Adrenal gland (tissue), 9 donors: ENCODE measurements at regions not wholly inside any gene's neighbourhood (a gene's known extent, or its start where the extent isn't known, plus 50 kb on each side); places are given as distances from the start of the nearest gene placed in this dataset.

ENCODE experiments used
- DNase-seq, 7 donors: peaks; one replicate each; pipeline ENCODE4 v3.0.0-alpha.2; 2019 to 2020
- H3K27ac ChIP-seq, 5 donors: fragments of 200-600 bp; sonication (generic) in 4 of 5; 1 replicate in 3 of 5; 2 replicates in 2 of 5; pipeline versions ENCODE4 v1.5.1 to v1.8.0; 2016 to 2020; ENCODE audit warnings: mild to moderate bottlenecking in 1 of 5
- H3K27me3 ChIP-seq: fragments of 200-600 bp; 2 replicates; pipeline ENCODE4 v1.8.0; 2021
- H3K36me3 ChIP-seq, 2 donors: fragments of 200-600 bp; replicated peaks in 1 of 2; 1 replicate in 1 of 2; 2 replicates in 1 of 2; pipeline versions ENCODE4 v1.5.1 to v1.8.0; 2018 to 2022
- H3K4me1 ChIP-seq, 2 donors: fragments of 200-600 bp; replicated peaks in 1 of 2; 1 replicate in 1 of 2; 2 replicates in 1 of 2; pipeline versions ENCODE4 v1.5.1 to v1.8.0; 2018 to 2021
- H3K4me3 ChIP-seq, 4 donors: fragments of 200-600 bp; sonication (generic) in 3 of 4; one replicate each; pipeline ENCODE4 v1.5.1; 2016 to 2018
- H3K9me3 ChIP-seq, 3 donors: fragments of 200-600 bp; sonication (generic) in 1 of 3; replicated peaks in 1 of 3; 1 replicate in 2 of 3; 2 replicates in 1 of 3; pipeline versions ENCODE4 v1.5.1 to v1.8.0; 2016 to 2021
- POLR2A ChIP-seq, 2 donors: fragments of 450-650 bp; IDR thresholded peaks; one replicate each; pipeline ENCODE4 v1.6.1; 2017; ENCODE audit warnings: antibody characterized with exemption in 2 of 2, mild to moderate bottlenecking in 2 of 2, moderate library complexity in 1 of 2
- WGBS, 4 donors: extraction: QIAGEN DNeasy Blood & Tissue Kit in 2 of 4; methylation state at CpG; one replicate each; pipeline versions ENCODE4 v1.1.5 to v1.1.7; 2013 to 2017; 5-methylcytosine and 5-hydroxymethylcytosine counted together
- intact Hi-C, 2 donors: fragments of 100-400 bp; cut with DNase I; formaldehyde crosslinking; loops; one replicate each; pipeline versions ENCODE4 v1.14.1 to v1.15.0; 2022 to 2023
- TF ChIP-seq, protein P1 (sequence below), 6 experiments: fragments of 450-650 bp in 4 of 6; fragments of 200-600 bp in 2 of 6; sonication (generic) in 1 of 6; IDR thresholded peaks; 1 replicate in 5 of 6; 2 replicates in 1 of 6; pipeline versions ENCODE4 v1.5.1 to v1.8.0; 2016 to 2021; ENCODE audit warnings: antibody characterized with exemption in 6 of 6, mild to moderate bottlenecking in 2 of 6, moderate library complexity in 1 of 6
- donor health status: healthy with polysubstance abuse.
- donor health status: Bipolar disorder and iron deficiency.
- donor health status: DM: yes; HTN: yes; CAD: no.
- donor health status: DM: no; HTN: no; CAD: no.
- donor health status: DM: no; HTN: no; CAD: no.

DNA sequence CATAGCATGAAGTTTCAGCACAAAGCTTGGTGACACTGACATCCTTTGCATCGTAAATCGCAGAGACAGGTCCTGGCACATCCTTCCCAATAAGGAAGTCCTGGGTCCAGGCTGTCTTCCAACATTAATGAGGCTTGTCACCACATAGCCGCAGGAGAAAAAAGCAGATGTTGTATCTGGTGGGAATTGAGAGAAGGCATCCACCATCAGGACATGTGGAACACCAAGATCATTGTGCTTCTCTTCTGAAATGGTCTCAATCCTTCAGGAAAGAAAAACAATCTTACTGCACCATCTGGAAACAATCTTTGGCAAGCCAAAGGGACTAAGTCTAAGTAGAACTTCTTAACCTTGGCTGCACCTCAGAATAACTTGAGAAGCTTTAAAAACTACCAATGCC lies 119.0 kb upstream of the ARHGAP28 start:
- DNase-seq = no peak
- no peaks in the 10 kb centered on the region for H3K9me3 ChIP-seq
- 43 to 64% (median 60%) methylated on average over 3 of the region's 3 CpGs for WGBS, 4 donors
- H3K27ac ChIP-seq = no peak overlapping the region
- TF ChIP-seq POLR2A (IDR thresholded peaks at IDR 0.05) = no peak
- TF ChIP-seq, protein P1, sequence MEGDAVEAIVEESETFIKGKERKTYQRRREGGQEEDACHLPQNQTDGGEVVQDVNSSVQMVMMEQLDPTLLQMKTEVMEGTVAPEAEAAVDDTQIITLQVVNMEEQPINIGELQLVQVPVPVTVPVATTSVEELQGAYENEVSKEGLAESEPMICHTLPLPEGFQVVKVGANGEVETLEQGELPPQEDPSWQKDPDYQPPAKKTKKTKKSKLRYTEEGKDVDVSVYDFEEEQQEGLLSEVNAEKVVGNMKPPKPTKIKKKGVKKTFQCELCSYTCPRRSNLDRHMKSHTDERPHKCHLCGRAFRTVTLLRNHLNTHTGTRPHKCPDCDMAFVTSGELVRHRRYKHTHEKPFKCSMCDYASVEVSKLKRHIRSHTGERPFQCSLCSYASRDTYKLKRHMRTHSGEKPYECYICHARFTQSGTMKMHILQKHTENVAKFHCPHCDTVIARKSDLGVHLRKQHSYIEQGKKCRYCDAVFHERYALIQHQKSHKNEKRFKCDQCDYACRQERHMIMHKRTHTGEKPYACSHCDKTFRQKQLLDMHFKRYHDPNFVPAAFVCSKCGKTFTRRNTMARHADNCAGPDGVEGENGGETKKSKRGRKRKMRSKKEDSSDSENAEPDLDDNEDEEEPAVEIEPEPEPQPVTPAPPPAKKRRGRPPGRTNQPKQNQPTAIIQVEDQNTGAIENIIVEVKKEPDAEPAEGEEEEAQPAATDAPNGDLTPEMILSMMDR (IDR thresholded peaks at IDR 0.05) = no peak
- no peak overlapping the region for H3K4me3 ChIP-seq
- H3K36me3 ChIP-seq = no peaks in the 10 kb centered on the region
- intact Hi-C loops = no loop called here
- no peaks in the 10 kb centered on the region for H3K27me3 ChIP-seq
- peaks cover 0 to 5% of the 10 kb centered on the region in 2 donors for H3K4me1 ChIP-seq

DNA sequence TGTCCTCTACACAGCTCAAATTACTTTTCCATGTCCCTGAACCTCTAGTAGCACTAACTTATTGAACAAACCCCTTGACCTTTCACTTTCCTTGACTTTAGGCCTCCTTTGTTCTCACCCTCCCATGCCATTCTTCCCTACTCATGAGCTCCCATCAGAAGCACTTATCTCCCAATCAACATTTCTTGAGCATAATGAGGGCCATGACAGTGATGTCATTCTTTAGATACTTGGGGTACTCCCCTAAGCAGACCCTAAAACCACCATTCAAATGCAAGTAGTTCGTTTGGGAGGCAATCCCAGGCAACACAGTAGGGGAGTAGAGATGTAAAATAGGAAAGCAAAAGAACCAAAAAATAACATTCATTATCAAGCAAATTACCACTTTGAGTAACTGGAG lies 115.9 kb upstream of the ARHGAP28 start:
- intact Hi-C loops = no loop called here
- Histone ChIP-seq H3K36me3 (no peaks in the 10 kb centered on the region), H3K9me3 (no peaks in the 10 kb centered on the region), H3K4me3 (no peak overlapping the region), H3K27me3 (no peaks in the 10 kb centered on the region), H3K27ac (no peak overlapping the region), H3K4me1 (peaks cover 0 to 5% of the 10 kb centered on the region in 2 donors)
- TF ChIP-seq, protein P1 (IDR thresholded peaks at IDR 0.05) = no peak
- TF ChIP-seq POLR2A (IDR thresholded peaks at IDR 0.05) = no peak
- WGBS, 4 donors = 27 to 69% (median 44%) methylated on average over 1 of the region's 1 CpG
- no peak for DNase-seq

DNA sequence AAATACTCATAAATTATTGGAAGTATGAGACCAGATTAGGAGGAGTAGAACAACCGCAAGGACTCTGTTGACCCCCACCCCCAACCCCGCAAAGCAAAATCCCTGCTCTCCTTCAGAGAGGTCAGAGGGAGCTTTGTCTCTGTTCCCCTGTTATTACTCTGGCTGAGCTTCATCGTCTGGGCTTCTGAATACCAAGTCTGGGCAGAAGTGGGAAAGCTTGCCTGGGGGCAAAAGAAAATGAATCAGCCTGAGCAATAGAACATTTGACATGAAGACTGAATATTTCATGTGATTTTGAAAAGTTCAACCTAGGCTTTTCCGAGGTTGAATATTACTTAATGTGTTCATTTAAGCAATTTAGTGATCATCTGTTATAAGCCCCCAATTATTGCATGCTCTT lies 114.6 kb upstream of the ARHGAP28 start:
- Histone ChIP-seq H3K27me3 (no peaks in the 10 kb centered on the region), H3K4me1 (peaks cover 0 to 5% of the 10 kb centered on the region in 2 donors), H3K27ac (no peak overlapping the region), H3K9me3 (no peaks in the 10 kb centered on the region), H3K36me3 (no peaks in the 10 kb centered on the region), H3K4me3 (no peak overlapping the region)
- TF ChIP-seq, protein P1 (IDR thresholded peaks at IDR 0.05) = no peak
- no peak for TF ChIP-seq POLR2A (IDR thresholded peaks at IDR 0.05)
- no peak for DNase-seq
- intact Hi-C loops = no loop called here
- 84 to 90% (median 86%) methylated on average over 4 of the region's 4 CpGs for WGBS, 4 donors

- intact Hi-C loops = no loop called here
- TF ChIP-seq, protein P1 (IDR thresholded peaks at IDR 0.05) = no peak
- TF ChIP-seq POLR2A (IDR thresholded peaks at IDR 0.05) = no peak
Observed at GRCh38 chr18:6616981-6617380, 112.5 kb upstream of the ARHGAP28 start.

More at GRCh38 chr18:6616981-6617380, 112.5 kb upstream of the ARHGAP28 start:
- no peak overlapping the region for H3K4me3 ChIP-seq
- no peak for DNase-seq
- H3K4me1 ChIP-seq = no peaks in the 10 kb centered on the region
- H3K9me3 ChIP-seq = no peaks in the 10 kb centered on the region
- H3K27ac ChIP-seq = no peak overlapping the region
- H3K36me3 ChIP-seq = no peaks in the 10 kb centered on the region
- no peaks in the 10 kb centered on the region for H3K27me3 ChIP-seq
- 47 to 63% (median 53%) methylated on average over 4 of the region's 4 CpGs for WGBS, 4 donors
